ENCODE measurements at regions not wholly inside any gene's neighbourhood (a gene's known extent, or its start where the extent isn't known, plus 50 kb on each side); places are given as distances from the start of the nearest gene placed in this dataset.

DNA sequence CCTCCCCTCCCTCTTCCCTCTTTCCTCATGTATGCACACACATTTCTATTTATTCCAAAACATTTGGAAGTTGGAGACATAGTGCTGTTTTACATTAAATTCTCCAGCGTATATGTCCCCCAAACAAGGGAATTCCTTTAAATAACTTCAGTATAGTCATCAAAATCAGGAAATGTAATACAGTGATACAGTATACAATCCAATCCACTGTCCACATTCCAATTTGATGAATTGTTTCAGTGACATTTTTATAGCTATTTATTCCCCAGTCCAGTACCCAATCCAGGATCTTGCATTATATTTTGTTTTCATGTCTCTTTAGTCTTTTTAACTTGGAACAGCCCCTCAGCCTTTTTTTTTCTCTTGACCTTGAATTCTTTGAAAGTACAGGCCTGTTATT lies 233.0 kb downstream of the DKK2 start:
- TF ChIP-seq GATA2 (IDR thresholded peaks at IDR 0.05; ENCODE audit: low read depth, low read length) (no peak), GATA3 (IDR thresholded peaks at IDR 0.05; ENCODE audit: low read depth, low read length) (no peak)

All from SH-SY5Y (cell line).